Lung (tissue), 11 donors: ENCODE measurements at regions not wholly inside any gene's neighbourhood (a gene's known extent, or its start where the extent isn't known, plus 50 kb on each side); places are given as distances from the start of the nearest gene placed in this dataset.

ENCODE experiments used
- ATAC-seq: fragments of 200-7000 bp; cut with Tn5 transposase; one replicate; pipeline ENCODE4 v1.9.1; 2020; ENCODE audit warnings: moderate number of reproducible peaks; ENCODE audit not compliant: insufficient read depth, low FRiP score
- DNase-seq, 3 donors: peaks; one replicate each; pipeline ENCODE4 v3.0.0-alpha.2; 2013 to 2017
- H3K27ac ChIP-seq, 2 donors: one replicate each; pipeline ENCODE4 v1.5.1; 2013; ENCODE audit warnings: mild to moderate bottlenecking in 2 of 2, moderate library complexity in 2 of 2, control low read depth in 1 of 2, inconsistent platforms in 1 of 2, low read depth in 1 of 2, low read length in 1 of 2
- H3K27me3 ChIP-seq, 3 donors: one replicate each; pipeline ENCODE4 v1.5.1; 2013; ENCODE audit warnings: low read length in 2 of 3; ENCODE audit not compliant: control insufficient read depth in 3 of 3, insufficient read depth in 3 of 3
- H3K36me3 ChIP-seq, 4 donors: one replicate each; pipeline ENCODE4 v1.5.1; 2013; ENCODE audit warnings: low read length in 4 of 4, mild to moderate bottlenecking in 1 of 4, moderate library complexity in 1 of 4; ENCODE audit not compliant: control insufficient read depth in 4 of 4, insufficient read depth in 4 of 4
- H3K4me1 ChIP-seq, 5 donors: one replicate each; pipeline ENCODE4 v1.5.1; 2013; ENCODE audit warnings: low read length in 5 of 5, mild to moderate bottlenecking in 2 of 5, moderate library complexity in 1 of 5; ENCODE audit not compliant: control insufficient read depth in 5 of 5, insufficient read depth in 5 of 5
- H3K4me3 ChIP-seq: one replicate; pipeline ENCODE4 v1.5.1; 2013; ENCODE audit warnings: mild to moderate bottlenecking, control low read depth, moderate library complexity
- H3K9ac ChIP-seq, 2 donors: one replicate each; pipeline ENCODE4 v1.5.1; 2013; ENCODE audit warnings: low read length in 2 of 2, control low read depth in 1 of 2; ENCODE audit not compliant: insufficient read depth in 1 of 2
- H3K9me3 ChIP-seq, 4 donors: one replicate each; pipeline ENCODE4 v1.5.1; 2013; ENCODE audit warnings: low read length in 3 of 4, mild to moderate bottlenecking in 1 of 4, moderate library complexity in 1 of 4; ENCODE audit not compliant: control insufficient read depth in 4 of 4, insufficient read depth in 3 of 4
- CTCF ChIP-seq: IDR thresholded peaks from 2 replicates; pipeline ENCODE4 v1.5.1; 2012; ENCODE audit warnings: mild to moderate bottlenecking; ENCODE audit errors: control extremely low read depth, extremely low read depth
- WGBS, 2 donors: extraction: QIAGEN DNeasy Blood & Tissue Kit; methylation state at CpG; one replicate each; pipeline ENCODE4 v1.1.7; 2013; 5-methylcytosine and 5-hydroxymethylcytosine counted together
- donor health status: control.
- donor health status: control.
- donor health status: Bipolar disorder and iron deficiency.
- donor health status: healthy.
- donor health status: DM: yes; HTN: yes; CAD: no.

GRCh38 chr14:48748151-48748675 lies 838.0 kb downstream of the RPS29 start:
- Histone ChIP-seq H3K9me3 (peaks cover 0 to 2% (median 0%) of the 10 kb centered on the region in 4 donors), H3K4me3 (no peak overlapping the region), H3K27ac (peak overlapping the region in 1 of 2 donors; percentile 66), H3K27me3 (no peaks in the 10 kb centered on the region), H3K9ac (no peak overlapping the region), H3K36me3 (no peaks in the 10 kb centered on the region), H3K4me1 (peaks cover 0 to 6% (median 0%) of the 10 kb centered on the region in 5 donors)
- no peak for ATAC-seq
- WGBS, 2 donors, result 63 to 82% methylated on average over 2 of the region's 2 CpGs
- TF ChIP-seq CTCF, result no peak
- DNase-seq, result peak in 2 of 3 donors; percentile 42 to 53

- peak overlapping the region in 1 of 2 donors; percentile 66 for H3K27ac ChIP-seq
- H3K36me3 ChIP-seq, result no peaks in the 10 kb centered on the region
- 74 to 86% methylated on average over 3 of the region's 3 CpGs for WGBS, 2 donors
- no peak for ATAC-seq
- peaks cover 0 to 2% (median 0%) of the 10 kb centered on the region in 4 donors for H3K9me3 ChIP-seq
- no peaks in the 10 kb centered on the region for H3K27me3 ChIP-seq
- no peak overlapping the region for H3K4me3 ChIP-seq
- peak in 1 of 3 donors; percentile 4 for DNase-seq
- peaks cover 0 to 6% (median 0%) of the 10 kb centered on the region in 5 donors for H3K4me1 ChIP-seq
- TF ChIP-seq CTCF, result no peak
- no peak overlapping the region for H3K9ac ChIP-seq
Measured at GRCh38 chr14:48747561-48748089, 838.6 kb downstream of the RPS29 start.

- H3K9me3 ChIP-seq, result peaks cover 0 to 2% (median under 1%) of the 10 kb centered on the region in 4 donors
- H3K4me3 ChIP-seq, result no peak overlapping the region
- no peak for ATAC-seq
- TF ChIP-seq CTCF, result no peak
- no peak overlapping the region for H3K9ac ChIP-seq
- H3K27ac ChIP-seq, result no peak overlapping the region
- no peaks in the 10 kb centered on the region for H3K27me3 ChIP-seq
- 56 to 70% methylated on average over 2 of the region's 2 CpGs for WGBS, 2 donors
- no peak for DNase-seq
- H3K36me3 ChIP-seq, result no peaks in the 10 kb centered on the region
- H3K4me1 ChIP-seq, result peaks cover 0 to 6% (median 0%) of the 10 kb centered on the region in 5 donors
Measured at GRCh38 chr14:48744202-48744601, 842.0 kb downstream of the RPS29 start.
